ENCODE measurements at regions not wholly inside any gene's neighbourhood (a gene's known extent, or its start where the extent isn't known, plus 50 kb on each side); places are given as distances from the start of the nearest gene placed in this dataset.
A peak's percentile ranks its signal among the peaks of the same experiment; 100 is the strongest.

DNA sequence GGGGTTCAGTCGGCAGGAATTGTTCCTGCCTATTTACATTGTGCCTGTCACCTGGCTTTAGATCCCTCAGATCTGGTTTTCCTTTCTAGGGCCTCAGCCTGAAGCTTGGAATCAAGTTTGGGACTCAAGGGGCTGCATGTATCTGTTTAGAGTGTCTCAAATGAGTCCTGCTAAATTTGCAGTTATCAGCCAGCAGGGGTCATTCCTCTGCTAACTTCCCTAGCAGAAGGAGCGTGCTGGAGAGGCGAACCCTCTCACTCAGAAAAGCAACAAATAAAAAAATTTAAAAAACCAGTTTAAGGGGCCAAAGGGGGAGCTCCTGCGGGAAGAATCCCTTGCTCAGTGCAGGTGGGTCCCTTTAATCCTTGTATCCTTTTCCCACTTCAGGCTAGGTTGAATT lies 1220.2 kb downstream of the JRKL start:
- Histone ChIP-seq H3K27me3 (replicated peaks in 1 of 2; ENCODE audit: control insufficient read depth in 2 of 2, insufficient read depth in 2 of 2, low read length in 1 of 2) (no peaks in the 10 kb centered on the region; a peak in 1 of 4 replicates), H3K4me2 (ENCODE audit: control insufficient read depth, insufficient read depth) (no peak overlapping the region), H3K79me2 (ENCODE audit: control insufficient read depth, insufficient read depth, low read length) (no peaks in the 10 kb centered on the region), H3K4me3 (no peak overlapping the region), H3K27ac (ENCODE audit: control insufficient read depth, insufficient read depth) (no peak overlapping the region), H2AFZ (ENCODE audit: control insufficient read depth, low read depth, low read length) (no peak overlapping the region), H3K4me1 (ENCODE audit: control insufficient read depth, insufficient read depth, low read length) (no peaks in the 10 kb centered on the region), H3K36me3 (ENCODE audit: control insufficient read depth in 2 of 2, insufficient read depth in 2 of 2, low read length in 1 of 2) (no peaks in the 10 kb centered on the region), H3K9me3 (replicated peaks; ENCODE audit: control insufficient read depth, insufficient read depth, low read length) (no peaks in the 10 kb centered on the region), H3K9ac (ENCODE audit: control insufficient read depth, insufficient read depth, low read length) (no peak overlapping the region), H4K20me1 (ENCODE audit: control insufficient read depth, insufficient read depth) (no peaks in the 10 kb centered on the region)
- DNase-seq (ENCODE audit: low read depth, low spot score) (no peak), ATAC-seq (peak; percentile 65), FAIRE-seq (no peak)
- intact Hi-C loops (cut with micrococcal nuclease; ENCODE audit: unreplicated experiment): no loop called here
- peak; percentile 15; the same call in 1 of the 2 replicates for TF ChIP-seq RAD21 (IDR thresholded peaks at IDR 0.05; ENCODE audit: insufficient read depth, low read depth, low read length)
- TF ChIP-seq IRF4 (IDR thresholded peaks at IDR 0.05; ENCODE audit: low read depth, low read length): no peak
- TF ChIP-seq, protein P1, sequence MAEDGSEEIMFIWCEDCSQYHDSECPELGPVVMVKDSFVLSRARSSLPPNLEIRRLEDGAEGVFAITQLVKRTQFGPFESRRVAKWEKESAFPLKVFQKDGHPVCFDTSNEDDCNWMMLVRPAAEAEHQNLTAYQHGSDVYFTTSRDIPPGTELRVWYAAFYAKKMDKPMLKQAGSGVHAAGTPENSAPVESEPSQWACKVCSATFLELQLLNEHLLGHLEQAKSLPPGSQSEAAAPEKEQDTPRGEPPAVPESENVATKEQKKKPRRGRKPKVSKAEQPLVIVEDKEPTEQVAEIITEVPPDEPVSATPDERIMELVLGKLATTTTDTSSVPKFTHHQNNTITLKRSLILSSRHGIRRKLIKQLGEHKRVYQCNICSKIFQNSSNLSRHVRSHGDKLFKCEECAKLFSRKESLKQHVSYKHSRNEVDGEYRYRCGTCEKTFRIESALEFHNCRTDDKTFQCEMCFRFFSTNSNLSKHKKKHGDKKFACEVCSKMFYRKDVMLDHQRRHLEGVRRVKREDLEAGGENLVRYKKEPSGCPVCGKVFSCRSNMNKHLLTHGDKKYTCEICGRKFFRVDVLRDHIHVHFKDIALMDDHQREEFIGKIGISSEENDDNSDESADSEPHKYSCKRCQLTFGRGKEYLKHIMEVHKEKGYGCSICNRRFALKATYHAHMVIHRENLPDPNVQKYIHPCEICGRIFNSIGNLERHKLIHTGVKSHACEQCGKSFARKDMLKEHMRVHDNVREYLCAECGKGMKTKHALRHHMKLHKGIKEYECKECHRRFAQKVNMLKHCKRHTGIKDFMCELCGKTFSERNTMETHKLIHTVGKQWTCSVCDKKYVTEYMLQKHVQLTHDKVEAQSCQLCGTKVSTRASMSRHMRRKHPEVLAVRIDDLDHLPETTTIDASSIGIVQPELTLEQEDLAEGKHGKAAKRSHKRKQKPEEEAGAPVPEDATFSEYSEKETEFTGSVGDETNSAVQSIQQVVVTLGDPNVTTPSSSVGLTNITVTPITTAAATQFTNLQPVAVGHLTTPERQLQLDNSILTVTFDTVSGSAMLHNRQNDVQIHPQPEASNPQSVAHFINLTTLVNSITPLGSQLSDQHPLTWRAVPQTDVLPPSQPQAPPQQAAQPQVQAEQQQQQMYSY (CRISPR knock-in tag; IDR thresholded peaks at IDR 0.05): no peak
- no peak for TF ChIP-seq RUNX3 (IDR thresholded peaks at IDR 0.05; ENCODE audit: low read length)
- TF ChIP-seq, protein P2, sequence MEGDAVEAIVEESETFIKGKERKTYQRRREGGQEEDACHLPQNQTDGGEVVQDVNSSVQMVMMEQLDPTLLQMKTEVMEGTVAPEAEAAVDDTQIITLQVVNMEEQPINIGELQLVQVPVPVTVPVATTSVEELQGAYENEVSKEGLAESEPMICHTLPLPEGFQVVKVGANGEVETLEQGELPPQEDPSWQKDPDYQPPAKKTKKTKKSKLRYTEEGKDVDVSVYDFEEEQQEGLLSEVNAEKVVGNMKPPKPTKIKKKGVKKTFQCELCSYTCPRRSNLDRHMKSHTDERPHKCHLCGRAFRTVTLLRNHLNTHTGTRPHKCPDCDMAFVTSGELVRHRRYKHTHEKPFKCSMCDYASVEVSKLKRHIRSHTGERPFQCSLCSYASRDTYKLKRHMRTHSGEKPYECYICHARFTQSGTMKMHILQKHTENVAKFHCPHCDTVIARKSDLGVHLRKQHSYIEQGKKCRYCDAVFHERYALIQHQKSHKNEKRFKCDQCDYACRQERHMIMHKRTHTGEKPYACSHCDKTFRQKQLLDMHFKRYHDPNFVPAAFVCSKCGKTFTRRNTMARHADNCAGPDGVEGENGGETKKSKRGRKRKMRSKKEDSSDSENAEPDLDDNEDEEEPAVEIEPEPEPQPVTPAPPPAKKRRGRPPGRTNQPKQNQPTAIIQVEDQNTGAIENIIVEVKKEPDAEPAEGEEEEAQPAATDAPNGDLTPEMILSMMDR (IDR thresholded peaks at IDR 0.05 in 2 of 3, conservative IDR thresholded peaks at IDR 0.05 in 1 of 3; ENCODE audit: control insufficient read depth in 2 of 3, extremely low read depth in 1 of 3, insufficient read depth in 1 of 3, low read depth in 3 of 3, low read length in 3 of 3): peak in 2 of 3 experiments; percentile 26 to 29; a peak in 3 of 6 replicates
- TF ChIP-seq, protein P3, sequence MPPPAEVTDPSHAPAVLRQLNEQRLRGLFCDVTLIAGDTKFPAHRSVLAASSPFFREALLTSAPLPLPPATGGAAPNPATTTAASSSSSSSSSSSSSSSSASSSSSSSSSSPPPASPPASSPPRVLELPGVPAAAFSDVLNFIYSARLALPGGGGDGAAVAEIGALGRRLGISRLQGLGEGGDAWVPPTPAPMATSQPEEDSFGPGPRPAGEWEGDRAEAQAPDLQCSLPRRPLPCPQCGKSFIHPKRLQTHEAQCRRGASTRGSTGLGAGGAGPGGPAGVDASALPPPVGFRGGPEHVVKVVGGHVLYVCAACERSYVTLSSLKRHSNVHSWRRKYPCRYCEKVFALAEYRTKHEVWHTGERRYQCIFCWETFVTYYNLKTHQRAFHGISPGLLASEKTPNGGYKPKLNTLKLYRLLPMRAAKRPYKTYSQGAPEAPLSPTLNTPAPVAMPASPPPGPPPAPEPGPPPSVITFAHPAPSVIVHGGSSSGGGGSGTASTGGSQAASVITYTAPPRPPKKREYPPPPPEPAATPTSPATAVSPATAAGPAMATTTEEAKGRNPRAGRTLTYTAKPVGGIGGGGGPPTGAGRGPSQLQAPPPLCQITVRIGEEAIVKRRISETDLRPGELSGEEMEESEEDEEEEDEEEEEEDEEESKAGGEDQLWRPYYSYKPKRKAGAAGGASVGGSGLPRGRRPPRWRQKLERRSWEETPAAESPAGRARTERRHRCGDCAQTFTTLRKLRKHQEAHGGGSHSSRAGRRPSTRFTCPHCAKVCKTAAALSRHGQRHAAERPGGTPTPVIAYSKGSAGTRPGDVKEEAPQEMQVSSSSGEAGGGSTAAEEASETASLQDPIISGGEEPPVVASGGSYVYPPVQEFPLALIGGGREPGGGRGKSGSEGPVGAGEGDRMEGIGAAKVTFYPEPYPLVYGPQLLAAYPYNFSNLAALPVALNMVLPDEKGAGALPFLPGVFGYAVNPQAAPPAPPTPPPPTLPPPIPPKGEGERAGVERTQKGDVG (CRISPR knock-in tag; IDR thresholded peaks at IDR 0.05): no peak
- TF ChIP-seq, protein P4, sequence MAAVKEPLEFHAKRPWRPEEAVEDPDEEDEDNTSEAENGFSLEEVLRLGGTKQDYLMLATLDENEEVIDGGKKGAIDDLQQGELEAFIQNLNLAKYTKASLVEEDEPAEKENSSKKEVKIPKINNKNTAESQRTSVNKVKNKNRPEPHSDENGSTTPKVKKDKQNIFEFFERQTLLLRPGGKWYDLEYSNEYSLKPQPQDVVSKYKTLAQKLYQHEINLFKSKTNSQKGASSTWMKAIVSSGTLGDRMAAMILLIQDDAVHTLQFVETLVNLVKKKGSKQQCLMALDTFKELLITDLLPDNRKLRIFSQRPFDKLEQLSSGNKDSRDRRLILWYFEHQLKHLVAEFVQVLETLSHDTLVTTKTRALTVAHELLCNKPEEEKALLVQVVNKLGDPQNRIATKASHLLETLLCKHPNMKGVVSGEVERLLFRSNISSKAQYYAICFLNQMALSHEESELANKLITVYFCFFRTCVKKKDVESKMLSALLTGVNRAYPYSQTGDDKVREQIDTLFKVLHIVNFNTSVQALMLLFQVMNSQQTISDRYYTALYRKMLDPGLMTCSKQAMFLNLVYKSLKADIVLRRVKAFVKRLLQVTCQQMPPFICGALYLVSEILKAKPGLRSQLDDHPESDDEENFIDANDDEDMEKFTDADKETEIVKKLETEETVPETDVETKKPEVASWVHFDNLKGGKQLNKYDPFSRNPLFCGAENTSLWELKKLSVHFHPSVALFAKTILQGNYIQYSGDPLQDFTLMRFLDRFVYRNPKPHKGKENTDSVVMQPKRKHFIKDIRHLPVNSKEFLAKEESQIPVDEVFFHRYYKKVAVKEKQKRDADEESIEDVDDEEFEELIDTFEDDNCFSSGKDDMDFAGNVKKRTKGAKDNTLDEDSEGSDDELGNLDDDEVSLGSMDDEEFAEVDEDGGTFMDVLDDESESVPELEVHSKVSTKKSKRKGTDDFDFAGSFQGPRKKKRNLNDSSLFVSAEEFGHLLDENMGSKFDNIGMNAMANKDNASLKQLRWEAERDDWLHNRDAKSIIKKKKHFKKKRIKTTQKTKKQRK (IDR thresholded peaks at IDR 0.05; ENCODE audit: low read depth, low read length): no peak
- no peak for TF ChIP-seq MYB (IDR thresholded peaks at IDR 0.05; ENCODE audit: borderline replicate concordance, low read depth, low read length)
- TF ChIP-seq HCFC1 (IDR thresholded peaks at IDR 0.05; ENCODE audit: low read length): no peak
- no peak for TF ChIP-seq CBFB (IDR thresholded peaks at IDR 0.05; ENCODE audit: low read depth)
- no peak for TF ChIP-seq MTA3 (IDR thresholded peaks at IDR 0.05; ENCODE audit: borderline replicate concordance, low read length)
- TF ChIP-seq, protein P5, sequence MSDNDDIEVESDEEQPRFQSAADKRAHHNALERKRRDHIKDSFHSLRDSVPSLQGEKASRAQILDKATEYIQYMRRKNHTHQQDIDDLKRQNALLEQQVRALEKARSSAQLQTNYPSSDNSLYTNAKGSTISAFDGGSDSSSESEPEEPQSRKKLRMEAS (IDR thresholded peaks at IDR 0.05; ENCODE audit: low read depth, low read length): no peak
- POLR2A ChIA-PET: no interaction called here
- 28% methylated on average over 3 of the region's 4 CpGs for WGBS (ENCODE audit: insufficient coverage, insufficient replicate concordance, low lambda C conversion rate, missing lambda C conversion rate)
- RAD21 ChIA-PET (ENCODE audit: unreplicated experiment): no interaction called here
- in situ Hi-C loops (cut with MboI): loop anchor here (25.0 kb wide), 1 partner anchor 1402 kb away; the partner anchor contains the start of gene CNTN5
- SMC1A ChIA-PET (ENCODE audit: uncharacterized antibody, unreplicated experiment): no interaction called here
- BruUV-seq (replicated peaks): no TSS peak
- CTCF ChIA-PET: interaction anchor here (1.0 kb wide), 1 partner anchor 1406 kb away, joined by 3 read pairs; no protein-coding TSS in a partner anchor

Measured in GM12878 (cell line).